Esophagus squamous epithelium (tissue), 5 donors: ENCODE measurements at regions not wholly inside any gene's neighbourhood (a gene's known extent, or its start where the extent isn't known, plus 50 kb on each side); places are given as distances from the start of the nearest gene placed in this dataset.
A peak's percentile ranks its signal among the peaks of the same experiment; 100 is the strongest.
"Not testable (repeated sequence)": the region's sequence is repeated elsewhere in the genome, so short reads cannot be mapped to it uniquely, and the experiment has no call there.

Experiments
- DNase-seq: peaks from one replicate; lab custom pipeline; 2025; lab: John Stamatoyannopoulos, UW
- H3K27ac ChIP-seq, 4 donors: fragments of 200-600 bp; sonication (generic); one replicate each; pipeline ENCODE4 v1.5.1; 2016 to 2019; ENCODE audit warnings: mild to moderate bottlenecking in 1 of 4
- H3K27me3 ChIP-seq, 4 donors: fragments of 200-600 bp; sonication (generic); 1 replicate in 3 of 4; 2 replicates in 1 of 4; pipeline versions ENCODE4 v1.5.1 to v1.6.0; 2017 to 2021; ENCODE audit warnings: antibody characterized with exemption in 1 of 4
- H3K36me3 ChIP-seq, 3 donors: fragments of 200-600 bp; sonication (generic); one replicate each; pipeline ENCODE4 v1.5.1; 2016 to 2019
- H3K4me1 ChIP-seq, 3 donors: fragments of 200-600 bp; sonication (generic); one replicate each; pipeline ENCODE4 v1.5.1; 2017 to 2019
- H3K4me3 ChIP-seq, 4 donors: fragments of 200-600 bp; sonication (generic); 1 replicate in 3 of 4; 2 replicates in 1 of 4; pipeline ENCODE4 v1.5.1; 2016 to 2019; ENCODE audit warnings: mild to moderate bottlenecking in 2 of 4, moderate library complexity in 1 of 4
- H3K9me3 ChIP-seq, 3 donors: fragments of 200-600 bp; sonication (generic); one replicate each; pipeline ENCODE4 v1.5.1; 2016 to 2019
- POLR2A ChIP-seq, 4 donors: fragments of 450-650 bp; IDR thresholded peaks; one replicate each; pipeline ENCODE4 v1.6.1; 2017; ENCODE audit warnings: antibody characterized with exemption in 4 of 4, mild to moderate bottlenecking in 4 of 4, moderate library complexity in 3 of 4
- WGBS, 2 donors: methylation state at CpG; one replicate each; pipeline ENCODE4 v1.1.5; 2018; 5-methylcytosine and 5-hydroxymethylcytosine counted together
- intact Hi-C: fragments of 100-400 bp; cut with DNase I; formaldehyde crosslinking; loops from one replicate; pipeline ENCODE4 v1.15.0; 2022
- TF ChIP-seq, protein P1 (sequence below), 6 experiments: fragments of 450-650 bp in 4 of 6; fragments of 200-600 bp in 2 of 6; sonication (generic) in 2 of 6; IDR thresholded peaks; one replicate each; pipeline ENCODE4 v1.5.1; 2016 to 2019; ENCODE audit warnings: antibody characterized with exemption in 6 of 6, mild to moderate bottlenecking in 4 of 6, moderate library complexity in 4 of 6
- donor health status: DM: yes; HTN: yes; CAD: no.

GRCh38 chr5:57880216-57880615 lies 397.6 kb upstream of the ACTBL2 start:
- no peak overlapping the region for H3K4me3 ChIP-seq
- no peaks in the 10 kb centered on the region for H3K27me3 ChIP-seq
- TF ChIP-seq POLR2A (IDR thresholded peaks at IDR 0.05) = no peak
- TF ChIP-seq, protein P1, sequence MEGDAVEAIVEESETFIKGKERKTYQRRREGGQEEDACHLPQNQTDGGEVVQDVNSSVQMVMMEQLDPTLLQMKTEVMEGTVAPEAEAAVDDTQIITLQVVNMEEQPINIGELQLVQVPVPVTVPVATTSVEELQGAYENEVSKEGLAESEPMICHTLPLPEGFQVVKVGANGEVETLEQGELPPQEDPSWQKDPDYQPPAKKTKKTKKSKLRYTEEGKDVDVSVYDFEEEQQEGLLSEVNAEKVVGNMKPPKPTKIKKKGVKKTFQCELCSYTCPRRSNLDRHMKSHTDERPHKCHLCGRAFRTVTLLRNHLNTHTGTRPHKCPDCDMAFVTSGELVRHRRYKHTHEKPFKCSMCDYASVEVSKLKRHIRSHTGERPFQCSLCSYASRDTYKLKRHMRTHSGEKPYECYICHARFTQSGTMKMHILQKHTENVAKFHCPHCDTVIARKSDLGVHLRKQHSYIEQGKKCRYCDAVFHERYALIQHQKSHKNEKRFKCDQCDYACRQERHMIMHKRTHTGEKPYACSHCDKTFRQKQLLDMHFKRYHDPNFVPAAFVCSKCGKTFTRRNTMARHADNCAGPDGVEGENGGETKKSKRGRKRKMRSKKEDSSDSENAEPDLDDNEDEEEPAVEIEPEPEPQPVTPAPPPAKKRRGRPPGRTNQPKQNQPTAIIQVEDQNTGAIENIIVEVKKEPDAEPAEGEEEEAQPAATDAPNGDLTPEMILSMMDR (IDR thresholded peaks at IDR 0.05) = no peak
- peaks cover 0 to 11% (median 0%) of the 10 kb centered on the region in 3 donors for H3K4me1 ChIP-seq
- no peaks in the 10 kb centered on the region for H3K36me3 ChIP-seq
- intact Hi-C loops = no loop called here
- H3K27ac ChIP-seq = no peak overlapping the region
- no peak for DNase-seq
- no peaks in the 10 kb centered on the region for H3K9me3 ChIP-seq
- whole genome bisulfite sequencing, 2 donors = 24 to 44% methylated on average over 2 of the region's 2 CpGs

GRCh38 chr5:57878301-57878722 lies 395.7 kb upstream of the ACTBL2 start:
- peak overlapping the region in 1 of 4 donors; percentile 2 for H3K27ac ChIP-seq
- WGBS, 2 donors = 31 to 47% methylated on average over 4 of the region's 4 CpGs
- H3K4me3 ChIP-seq = no peak overlapping the region
- TF ChIP-seq POLR2A (IDR thresholded peaks at IDR 0.05) = no peak
- TF ChIP-seq, protein P1 (IDR thresholded peaks at IDR 0.05) = no peak
- H3K4me1 ChIP-seq = peaks cover 0 to 11% (median 0%) of the 10 kb centered on the region in 3 donors
- no peaks in the 10 kb centered on the region for H3K36me3 ChIP-seq
- intact Hi-C loops = no loop called here
- no peak for DNase-seq
- H3K27me3 ChIP-seq = no peaks in the 10 kb centered on the region
- no peaks in the 10 kb centered on the region for H3K9me3 ChIP-seq

- H3K27ac ChIP-seq = no peak overlapping the region
- intact Hi-C loops = no loop called here
- WGBS, 2 donors = 84 to 86% methylated on average over 1 of the region's 1 CpG
- H3K4me3 ChIP-seq = no peak overlapping the region
- TF ChIP-seq, protein P1 (IDR thresholded peaks at IDR 0.05) = no peak
- no peak for TF ChIP-seq POLR2A (IDR thresholded peaks at IDR 0.05)
- H3K27me3 ChIP-seq = no peaks in the 10 kb centered on the region
- H3K4me1 ChIP-seq = no peaks in the 10 kb centered on the region
- no peaks in the 10 kb centered on the region for H3K9me3 ChIP-seq
- DNase-seq = no peak
- no peaks in the 10 kb centered on the region for H3K36me3 ChIP-seq
Observed at GRCh38 chr5:57871496-57871895, 388.9 kb upstream of the ACTBL2 start.

- WGBS, 2 donors = 95% methylated on average over 12 of the region's 14 CpGs; no CpG with 5 or more reads in 1 of the 2 donors
- DNase-seq, H3K4me1 ChIP-seq, H3K9me3 ChIP-seq, H3K4me3 ChIP-seq, H3K27ac ChIP-seq, intact Hi-C loops, H3K27me3 ChIP-seq, H3K36me3 ChIP-seq: not testable (repeated sequence)
Observed at GRCh38 chr5:57870267-57870666, 387.7 kb upstream of the ACTBL2 start.

DNA sequence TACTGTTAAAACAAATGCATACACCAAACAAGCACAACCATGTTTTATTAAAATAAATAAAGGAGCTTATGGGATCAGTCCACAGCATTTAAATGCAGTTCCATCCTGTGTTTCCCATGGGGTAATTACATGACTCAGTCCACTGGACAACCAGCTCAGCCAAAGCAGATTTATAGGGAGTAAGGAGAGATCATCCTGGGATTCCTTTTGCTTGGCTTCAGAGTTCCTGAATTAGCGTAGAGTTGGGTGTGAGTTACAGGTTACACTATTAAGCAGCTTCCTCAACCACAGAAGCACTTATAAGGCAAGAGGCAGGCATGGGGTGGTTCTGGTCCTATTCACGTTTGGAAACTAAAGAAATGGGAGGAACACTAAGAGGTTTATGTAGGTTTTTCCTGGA lies 381.1 kb upstream of the ACTBL2 start:
- Histone ChIP-seq H3K9me3 (no peaks in the 10 kb centered on the region), H3K27me3 (no peaks in the 10 kb centered on the region), H3K4me1 (peaks cover 0 to 3% (median 0%) of the 10 kb centered on the region in 3 donors), H3K4me3 (no peak overlapping the region), H3K36me3 (no peaks in the 10 kb centered on the region), H3K27ac (no peak overlapping the region)
- DNase-seq = no peak
- no peak for TF ChIP-seq POLR2A (IDR thresholded peaks at IDR 0.05)
- TF ChIP-seq, protein P1 (IDR thresholded peaks at IDR 0.05) = no peak
- intact Hi-C loops = no loop called here
- WGBS, 2 donors = 88 to 96% methylated on average over 2 of the region's 2 CpGs

- TF ChIP-seq, protein P1 (IDR thresholded peaks at IDR 0.05) = no peak
- no peak for TF ChIP-seq POLR2A (IDR thresholded peaks at IDR 0.05)
- H3K4me3 ChIP-seq = no peak overlapping the region
- no peak overlapping the region for H3K27ac ChIP-seq
- WGBS, 2 donors = 76 to 92% methylated on average over 4 of the region's 4 CpGs
- H3K4me1 ChIP-seq = peaks cover 0 to 3% (median 0%) of the 10 kb centered on the region in 3 donors
- DNase-seq = no peak
- H3K27me3 ChIP-seq = no peaks in the 10 kb centered on the region
- H3K9me3 ChIP-seq = no peaks in the 10 kb centered on the region
- intact Hi-C loops = no loop called here
- no peaks in the 10 kb centered on the region for H3K36me3 ChIP-seq
Observed at GRCh38 chr5:57862942-57863341, 380.3 kb upstream of the ACTBL2 start.
